ENCODE measurements at regions not wholly inside any gene's neighbourhood (a gene's known extent, or its start where the extent isn't known, plus 50 kb on each side); places are given as distances from the start of the nearest gene placed in this dataset.
A peak's percentile ranks its signal among the peaks of the same experiment; 100 is the strongest.
"Not testable (repeated sequence)": the region's sequence is repeated elsewhere in the genome, so short reads cannot be mapped to it uniquely, and the experiment has no call there.

DNA sequence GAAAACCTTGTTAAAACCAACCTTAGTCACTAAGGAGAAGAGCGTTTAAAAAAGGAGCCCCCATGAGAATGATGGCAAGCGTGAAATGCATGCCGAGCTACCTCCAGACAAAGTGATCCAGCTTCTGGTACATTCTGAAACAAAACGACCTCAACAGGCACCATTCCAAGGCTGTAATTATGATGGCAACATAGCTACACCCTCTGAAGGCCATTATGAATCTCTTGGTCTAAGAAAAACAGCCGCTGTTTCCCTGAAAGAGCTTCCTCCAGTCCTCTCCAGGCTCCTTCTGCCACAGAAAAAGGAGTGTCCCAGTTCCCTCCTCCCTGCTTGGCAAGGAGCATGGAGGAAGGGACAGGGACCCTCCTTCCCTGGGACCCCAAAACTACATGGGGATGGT is 50.0 kb upstream of the ABLIM1 start:
- DNase-seq = no peak

DNA sequence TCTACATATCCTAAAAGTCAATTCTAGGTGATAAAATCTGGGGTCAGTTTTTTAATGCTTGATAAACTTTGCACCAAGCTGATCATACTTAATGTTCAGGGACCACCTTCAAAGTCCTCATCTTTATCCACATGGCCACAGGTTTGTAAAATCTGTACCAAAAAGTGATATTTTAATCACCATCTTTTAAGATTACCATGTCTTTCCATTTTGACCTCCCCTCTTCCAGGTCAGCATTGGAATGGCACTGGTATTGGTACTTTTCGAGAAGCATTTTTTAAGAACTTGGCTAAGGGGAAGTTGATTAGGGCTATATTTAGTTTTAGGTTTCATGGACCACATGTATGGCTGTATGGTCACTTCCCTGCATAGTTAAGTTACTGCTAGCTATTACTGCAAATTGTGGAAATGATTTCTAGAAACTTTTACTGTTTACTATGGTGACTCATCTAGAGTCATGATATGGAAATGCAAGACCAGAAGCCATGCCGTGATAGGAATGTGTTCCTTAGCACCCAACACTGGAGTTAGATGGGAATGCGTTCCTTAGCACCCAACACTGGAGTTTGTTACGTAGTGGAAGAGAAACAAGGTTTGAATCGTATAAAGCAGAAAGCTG is 50.8 kb upstream of the ABLIM1 start:
- DNase-seq = no peak

DNA sequence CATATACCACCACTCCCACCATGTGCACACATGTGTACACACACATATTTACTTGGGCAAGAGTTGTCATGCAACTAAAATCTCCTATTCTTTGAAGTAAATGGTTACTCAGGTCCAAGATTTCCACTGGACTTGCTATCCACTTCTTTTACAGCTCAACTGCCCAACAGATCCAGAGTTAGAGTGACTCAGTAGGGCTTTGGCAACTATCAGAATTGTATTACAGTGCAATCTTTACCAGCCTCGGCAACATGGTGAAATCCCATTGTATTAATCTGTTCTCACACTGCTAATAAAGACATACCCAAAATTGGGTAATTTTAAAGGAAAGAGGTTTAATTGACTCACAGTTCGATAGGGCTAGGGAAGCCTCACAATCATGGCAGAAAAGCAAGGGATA is 51.9 kb upstream of the ABLIM1 start:
- no peak for DNase-seq

DNA sequence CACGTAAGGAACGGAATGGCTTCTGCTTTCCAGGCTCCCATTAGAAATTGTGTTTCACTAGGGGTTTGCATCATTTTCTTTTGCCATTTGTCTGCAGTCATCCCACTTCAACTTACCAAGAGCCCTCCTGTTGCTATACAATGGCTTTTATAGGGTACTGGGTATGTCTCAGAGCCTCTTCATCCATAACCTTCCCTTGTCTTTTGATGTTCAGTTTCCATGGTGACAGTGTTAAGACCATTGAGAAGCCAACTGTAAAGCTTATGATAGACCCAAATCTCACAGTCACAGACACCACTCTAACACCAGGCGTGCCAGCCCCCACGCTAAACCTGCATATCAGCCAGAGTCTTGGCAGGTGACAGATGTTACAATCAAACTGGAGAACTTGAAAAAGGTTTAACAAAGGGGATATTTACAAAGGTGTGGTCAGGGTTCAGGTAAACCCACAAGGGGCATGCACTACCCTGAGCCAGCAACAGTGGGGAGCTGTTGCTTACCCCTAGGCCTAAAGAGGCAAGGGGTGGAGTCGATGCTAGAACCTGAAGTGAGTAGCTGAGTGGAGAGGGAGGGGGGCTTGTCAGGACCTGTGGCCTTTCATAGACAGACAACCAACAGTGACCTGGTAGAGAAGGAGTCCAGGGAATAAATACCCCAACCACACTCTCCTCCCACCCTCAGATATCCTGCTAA is 53.2 kb upstream of the ABLIM1 start:
- DNase-seq = no peak

DNA sequence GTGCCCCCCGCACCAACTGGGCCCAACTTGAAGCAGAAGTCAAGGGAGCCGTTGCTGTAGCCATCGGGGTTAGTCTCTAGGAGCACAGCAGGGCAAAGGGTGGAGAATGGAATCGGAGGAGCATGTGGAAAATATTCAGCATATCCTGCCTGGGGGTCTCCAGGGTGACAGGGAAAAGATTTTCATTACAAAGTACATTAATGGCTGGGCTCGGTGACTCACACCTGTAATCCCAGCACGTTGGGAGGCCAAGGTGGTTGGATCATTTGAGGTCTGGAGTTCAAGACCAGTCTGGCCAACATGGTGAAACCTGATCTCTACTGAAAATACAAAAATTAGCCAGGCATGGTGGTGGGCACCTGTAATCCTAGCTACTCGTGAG is 53.8 kb upstream of the ABLIM1 start:
- no peak for DNase-seq

DNA sequence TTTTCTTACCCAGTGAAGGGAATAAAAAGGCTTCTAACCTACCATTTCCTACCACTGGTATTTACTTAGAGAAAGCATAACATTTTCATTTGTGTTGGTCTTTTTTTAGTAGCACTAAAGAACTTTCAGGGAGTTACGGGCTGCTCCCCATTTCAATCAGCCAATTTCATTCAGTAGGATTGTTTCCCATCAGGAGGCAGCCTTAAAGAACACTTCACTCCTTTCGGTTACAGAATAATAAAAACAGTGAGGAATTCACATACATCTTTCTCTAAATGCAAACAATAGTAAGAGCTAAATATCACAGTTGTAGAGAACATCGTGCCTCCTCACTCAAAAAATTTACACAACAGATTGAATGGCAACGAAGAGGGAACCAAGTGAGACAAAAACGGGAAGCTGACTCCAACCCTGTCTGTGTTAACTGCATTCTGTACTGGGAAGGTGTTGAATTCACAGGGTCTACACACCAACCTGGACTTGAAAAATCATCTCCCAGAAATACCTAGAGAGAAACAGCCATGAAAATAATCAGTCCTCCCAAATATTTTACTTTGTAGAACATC is 55.5 kb upstream of the ABLIM1 start:
- DNase-seq = no peak

DNA sequence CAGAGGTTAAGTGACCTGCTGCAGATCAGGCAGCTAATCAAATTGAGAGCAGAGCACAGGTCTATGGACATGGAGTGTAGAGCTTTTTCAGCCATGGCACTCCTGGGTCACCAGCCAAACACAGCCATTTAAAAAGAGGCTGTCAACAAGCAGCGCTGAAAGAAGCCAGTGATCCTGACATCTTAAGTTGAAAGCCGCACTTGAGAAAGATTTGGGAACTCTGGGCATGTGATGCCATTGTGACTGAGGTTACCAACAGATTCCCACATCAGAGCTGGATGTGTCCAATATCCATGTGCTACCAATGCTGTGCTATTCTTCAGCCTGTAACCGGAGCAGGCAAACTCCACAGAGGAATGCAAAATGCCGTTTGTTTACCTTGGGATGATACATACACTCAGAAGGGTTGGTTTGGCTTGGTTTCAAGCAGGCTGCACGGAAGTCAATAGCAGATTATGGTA is 56.2 kb upstream of the ABLIM1 start:
- DNase-seq = peak; percentile 4 to 55

DNA sequence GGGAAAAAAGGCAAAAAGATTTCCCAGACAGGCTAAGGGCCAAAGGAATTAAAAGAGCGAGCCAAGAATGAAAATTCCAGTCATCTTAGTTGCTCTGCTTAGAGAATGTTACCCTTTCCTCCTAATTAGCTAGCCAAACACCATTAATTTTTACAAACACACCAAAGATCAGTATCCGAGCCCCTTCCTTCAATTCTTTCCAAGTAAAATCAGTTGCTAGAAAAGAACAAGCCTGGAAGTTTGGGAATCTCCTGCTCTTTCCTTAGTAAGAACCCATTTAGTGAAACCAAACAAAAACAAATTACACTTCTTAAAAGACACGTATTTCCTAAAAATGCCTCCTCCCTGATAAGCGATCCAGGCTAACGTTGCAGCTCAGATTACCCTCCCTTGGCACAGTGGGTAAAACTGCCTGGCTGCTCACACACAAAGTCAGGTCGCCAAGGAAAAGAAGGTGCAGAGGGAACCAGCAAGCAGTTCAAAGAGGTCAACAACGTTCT is 57.1 kb upstream of the ABLIM1 start:
- DNase-seq = no peak

DNA sequence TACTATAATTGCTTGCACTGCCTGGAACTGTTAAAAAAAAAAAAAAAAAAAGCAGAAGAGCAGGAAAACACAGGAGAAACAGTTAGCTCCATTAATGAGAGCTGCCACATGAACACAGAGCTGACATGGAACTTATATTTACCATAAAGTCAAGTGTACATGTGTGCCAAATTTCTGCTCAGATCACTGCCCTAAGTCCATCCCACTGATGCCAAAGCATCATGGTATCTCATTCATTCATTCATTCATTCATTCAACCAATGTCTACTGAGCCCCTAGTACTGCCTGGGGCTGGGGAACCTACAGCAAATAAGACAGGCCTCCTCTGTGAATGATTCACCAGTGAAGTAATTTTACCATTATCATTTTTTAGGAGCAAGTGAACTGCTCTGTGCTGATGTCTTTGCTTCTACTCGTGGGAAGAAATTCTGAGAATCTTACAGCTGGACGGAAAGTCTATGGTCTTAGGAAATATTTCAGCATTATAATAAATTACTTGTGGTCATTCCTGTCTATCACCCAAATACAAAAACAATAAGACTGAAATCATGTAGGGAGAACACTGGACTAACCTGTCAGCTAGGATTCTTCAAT is 58.8 kb upstream of the ABLIM1 start:
- no peak for DNase-seq

DNA sequence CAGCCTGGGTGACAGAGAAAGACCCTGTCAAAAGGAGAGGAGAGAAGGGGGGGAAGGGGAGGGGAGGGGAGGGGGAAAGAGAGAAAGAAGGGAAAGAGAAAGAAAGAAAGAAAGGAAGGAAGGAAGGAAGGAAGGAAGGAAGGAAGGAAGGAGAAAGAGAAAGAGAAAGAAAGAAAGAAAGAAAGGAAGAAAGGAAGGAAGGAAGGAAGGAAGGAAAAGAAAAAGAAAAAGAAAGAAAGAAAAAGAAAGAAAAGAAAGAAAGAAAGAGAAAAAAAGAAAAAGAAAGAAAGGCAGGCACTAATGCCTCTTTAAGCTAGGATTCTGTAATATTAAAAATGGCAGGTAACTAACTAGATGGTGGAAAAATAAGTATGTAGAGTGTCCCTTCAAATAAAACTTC is 59.8 kb upstream of the ABLIM1 start:
- not testable (repeated sequence) for DNase-seq

DNA sequence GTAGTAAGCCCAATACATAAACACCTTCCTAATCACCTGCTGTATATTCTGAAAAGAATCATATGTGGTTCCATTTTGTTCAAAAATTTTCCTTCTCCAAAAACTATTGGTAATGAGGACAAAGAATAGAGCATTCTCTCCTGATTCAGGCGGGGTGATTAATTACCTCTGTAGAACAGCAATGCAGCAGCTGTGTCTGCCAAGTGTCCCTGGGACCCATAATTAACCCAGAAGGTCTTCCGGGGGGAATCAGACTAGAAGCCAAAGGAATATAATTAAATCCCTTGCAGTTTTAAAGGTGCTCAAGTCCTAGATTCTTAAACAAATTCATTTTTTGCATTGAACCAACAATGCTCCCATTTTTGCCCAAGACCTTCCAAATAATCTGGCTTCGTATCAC is 60.3 kb upstream of the ABLIM1 start:
- peak in 1 of 2 experiments; percentile 9 for DNase-seq

DNA sequence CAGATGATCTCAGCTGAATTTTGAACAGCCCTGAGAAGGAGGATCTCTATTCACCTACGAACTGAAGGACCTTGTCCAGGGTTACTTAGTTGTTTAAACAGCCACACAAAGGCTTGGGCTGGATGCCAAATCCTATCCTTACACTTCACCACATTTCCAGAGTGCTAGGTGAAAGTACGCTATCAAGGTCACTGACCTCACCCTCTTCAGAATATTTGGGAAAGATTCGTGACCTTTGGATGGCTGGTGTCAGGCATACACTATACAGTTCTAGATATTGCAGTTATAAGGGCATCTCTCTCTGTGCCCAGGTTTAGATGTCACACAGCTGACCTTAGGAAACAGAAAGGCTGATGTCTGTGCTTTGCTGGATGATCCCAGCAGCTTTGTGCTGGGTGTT is 61.2 kb upstream of the ABLIM1 start:
- DNase-seq = no peak

DNA sequence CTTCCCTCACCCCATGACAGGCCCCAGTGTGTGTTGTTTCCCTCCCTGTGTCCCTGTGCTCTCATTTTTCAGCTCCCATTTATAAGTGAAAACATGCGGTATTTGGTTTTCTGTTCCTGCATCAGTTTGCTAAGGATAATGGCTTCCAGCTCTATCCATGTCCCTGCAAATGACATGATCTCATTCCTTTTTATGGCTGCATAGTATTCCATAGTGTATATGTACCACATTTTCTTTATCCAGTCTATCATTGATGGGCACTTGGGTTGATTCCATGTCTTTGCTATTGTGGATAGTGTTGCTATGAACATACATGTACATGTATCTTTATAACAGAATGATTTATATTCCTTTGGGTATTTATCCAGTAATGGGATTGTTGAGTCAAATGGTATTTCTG is 61.9 kb upstream of the ABLIM1 start:
- not testable (repeated sequence) for DNase-seq

DNA sequence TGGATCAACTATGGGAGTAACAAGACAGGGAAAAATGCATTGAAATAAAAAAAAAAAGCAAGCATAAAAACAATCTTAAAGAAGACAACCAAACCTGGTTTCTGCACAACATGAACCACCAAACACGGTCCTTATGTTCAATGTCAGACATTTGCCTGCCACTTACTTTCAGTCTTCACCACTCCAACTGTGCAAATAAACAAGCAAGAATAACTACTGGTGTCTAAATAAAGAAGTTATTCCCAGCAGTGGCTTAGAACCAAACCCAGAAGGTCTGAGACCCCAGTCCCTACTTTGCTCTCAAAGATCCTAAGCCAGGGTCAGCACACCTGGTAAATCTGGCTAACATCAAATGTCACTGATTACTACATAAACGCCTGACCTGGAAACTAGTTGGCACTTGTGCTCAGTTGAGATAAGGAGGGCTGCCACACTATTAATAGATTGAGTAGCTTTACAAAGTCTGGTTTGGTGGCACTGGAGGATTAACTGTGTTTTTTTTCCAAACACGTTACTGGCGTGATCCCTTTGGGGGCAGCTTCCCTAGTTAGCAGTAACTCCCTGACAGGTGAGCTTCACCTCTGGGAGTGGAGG is 62.7 kb upstream of the ABLIM1 start:
- DNase-seq = no peak

DNA sequence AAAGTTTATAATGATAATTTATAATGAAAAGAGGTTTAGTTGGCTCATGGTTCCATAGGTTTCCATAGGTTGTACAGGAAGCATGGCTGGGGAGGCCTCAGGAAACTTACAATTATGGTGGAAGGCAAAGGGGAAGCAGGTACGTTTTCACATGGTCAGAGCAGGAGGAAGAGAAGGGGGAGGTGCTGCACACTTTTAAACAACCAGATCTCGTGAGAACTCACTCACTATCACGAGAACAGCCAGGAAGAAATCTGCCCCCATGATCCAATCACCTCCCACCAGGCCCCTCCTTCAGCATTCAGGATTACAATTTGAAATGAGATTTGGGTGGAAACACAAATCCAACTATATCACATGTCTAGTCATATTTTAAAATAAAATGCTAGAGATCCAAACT is 64.1 kb upstream of the ABLIM1 start:
- not testable (repeated sequence) for DNase-seq

DNA sequence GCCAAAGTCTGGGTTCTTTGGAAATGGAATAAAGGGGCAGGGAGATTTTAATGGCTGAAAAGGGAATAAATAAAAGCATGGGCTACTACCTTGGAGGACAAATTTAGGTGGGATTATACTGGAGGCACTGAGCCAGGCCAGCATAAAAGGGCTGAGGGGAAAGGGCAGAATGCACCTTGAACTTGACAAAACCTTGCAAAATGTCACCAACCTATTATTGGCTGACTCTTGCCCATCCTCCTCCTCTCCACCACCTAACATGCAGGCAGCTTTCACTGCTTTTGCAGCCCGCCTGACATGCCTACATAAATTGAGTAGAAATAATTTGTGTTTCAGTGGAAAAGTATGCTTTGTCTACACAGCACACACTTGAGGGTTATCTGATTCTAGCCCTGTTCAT is 65.3 kb upstream of the ABLIM1 start:
- DNase-seq = no peak

DNA sequence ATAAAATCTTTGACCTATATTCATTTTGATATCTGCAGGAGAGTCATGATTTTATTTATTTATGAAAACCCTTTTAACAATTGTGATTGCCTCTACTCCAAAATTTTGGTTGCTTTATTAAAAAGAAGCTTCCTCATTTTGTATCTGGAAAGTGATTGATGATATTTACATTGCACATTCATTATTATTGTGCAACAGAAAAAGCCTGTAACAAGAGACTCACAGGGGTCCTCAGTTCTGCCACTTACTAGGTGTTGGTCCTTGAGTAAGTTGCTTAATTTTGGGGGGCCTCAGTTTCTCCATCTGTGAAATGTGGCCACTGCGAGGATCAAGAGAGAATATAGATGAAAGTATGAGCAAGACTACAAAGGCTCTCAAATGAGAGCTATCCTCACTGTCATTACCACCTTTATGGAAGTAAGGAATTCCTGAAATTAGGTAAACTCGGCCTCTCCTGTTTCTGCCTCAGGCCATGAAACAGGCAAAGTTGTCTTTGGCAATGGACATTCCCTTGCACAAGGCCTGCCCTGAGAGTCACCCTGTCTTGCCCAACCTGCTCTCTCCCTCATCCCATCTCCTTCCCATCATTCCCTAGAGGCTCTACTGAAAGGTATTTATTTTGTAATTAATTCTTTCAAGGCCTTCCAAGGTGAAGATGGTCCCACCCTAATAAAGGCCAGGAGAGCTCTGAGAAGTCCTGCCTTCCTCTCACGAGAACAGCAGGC is 66.1 kb upstream of the ABLIM1 start:
- DNase-seq = no peak

DNA sequence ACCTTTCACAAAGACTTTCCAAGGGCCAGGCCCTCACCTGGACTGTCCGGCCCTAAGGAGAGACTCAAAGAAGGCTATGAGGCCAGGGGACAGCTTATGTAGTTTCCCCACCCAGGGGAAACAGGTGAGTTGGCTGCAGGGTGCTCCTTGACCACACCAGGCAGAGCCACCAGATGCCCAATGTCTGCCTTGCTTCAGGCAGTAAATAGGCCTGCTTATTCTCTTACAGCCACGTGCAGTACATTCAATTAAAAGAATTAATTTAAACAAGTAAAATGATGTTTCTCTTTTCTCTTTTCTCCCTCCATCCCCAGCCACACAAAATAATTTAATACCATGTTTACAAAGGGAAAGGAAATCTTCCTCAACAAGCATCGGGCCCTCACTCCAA is 66.6 kb upstream of the ABLIM1 start:
- no peak for DNase-seq

DNA sequence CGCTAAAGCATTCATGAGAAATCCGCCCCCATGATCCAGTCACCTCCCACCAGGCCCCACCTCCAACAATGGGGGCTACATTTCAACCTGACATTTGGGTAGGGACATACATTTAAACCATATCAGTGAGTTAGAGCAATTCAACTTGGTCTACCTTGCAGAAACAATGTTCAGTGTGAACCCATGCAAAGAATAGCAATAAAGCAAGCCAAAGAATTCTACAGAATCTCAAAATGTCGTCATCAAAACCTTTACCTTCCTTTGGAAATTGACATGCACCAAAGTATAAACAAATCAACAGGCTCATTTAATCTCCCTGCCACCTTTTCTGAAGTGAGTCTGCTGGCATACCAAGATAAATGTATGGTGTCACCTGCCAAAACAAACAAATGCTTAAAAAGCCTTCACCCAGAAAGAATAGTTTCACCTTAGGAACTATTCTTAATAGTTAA is 68.8 kb upstream of the ABLIM1 start:
- DNase-seq = no peak

DNA sequence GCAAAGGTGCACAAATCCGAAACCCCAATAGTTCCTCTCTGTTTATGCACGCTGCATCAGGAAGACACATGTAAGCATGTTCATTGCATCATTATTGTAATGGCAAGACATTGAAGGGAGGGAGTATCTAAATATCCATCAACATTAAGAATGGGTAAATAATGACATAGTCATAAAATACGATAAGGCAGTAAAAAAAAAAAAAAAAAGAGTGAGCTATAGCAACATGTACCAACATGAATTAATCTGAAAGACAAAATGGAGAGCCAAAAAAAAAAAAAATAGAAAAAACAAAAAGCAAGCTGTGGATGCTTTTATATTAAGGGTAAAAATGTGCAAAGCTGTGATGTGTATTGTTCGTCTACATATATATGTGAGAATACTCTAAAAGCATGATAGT is 70.2 kb upstream of the ABLIM1 start:
- no peak for DNase-seq

DNA sequence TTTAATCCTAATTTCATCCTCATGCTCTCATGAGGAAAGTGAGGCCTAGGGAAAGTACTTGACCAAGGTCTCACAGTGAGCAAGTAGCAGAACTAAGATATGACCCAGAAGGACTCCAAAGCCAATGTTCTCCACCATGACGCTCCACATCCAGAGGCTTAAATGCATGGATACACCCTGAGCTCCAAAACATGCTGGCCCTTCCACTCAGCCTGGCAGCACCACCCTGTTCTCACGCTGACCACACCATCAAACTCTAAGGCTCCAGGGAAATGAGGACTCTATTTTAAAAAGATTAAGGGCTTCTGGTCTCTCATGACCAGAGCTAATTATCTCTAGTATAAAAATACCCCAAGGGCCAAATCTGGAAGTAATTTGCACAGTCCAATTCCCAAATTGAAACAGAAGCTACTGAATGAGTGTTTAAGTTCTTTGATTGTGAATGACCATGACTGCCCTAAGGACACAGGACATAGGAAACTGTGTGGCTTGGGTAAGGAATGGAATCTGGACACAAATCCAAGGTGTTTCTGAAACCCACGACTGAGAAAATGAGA is 71.1 kb upstream of the ABLIM1 start:
- DNase-seq = no peak

DNA sequence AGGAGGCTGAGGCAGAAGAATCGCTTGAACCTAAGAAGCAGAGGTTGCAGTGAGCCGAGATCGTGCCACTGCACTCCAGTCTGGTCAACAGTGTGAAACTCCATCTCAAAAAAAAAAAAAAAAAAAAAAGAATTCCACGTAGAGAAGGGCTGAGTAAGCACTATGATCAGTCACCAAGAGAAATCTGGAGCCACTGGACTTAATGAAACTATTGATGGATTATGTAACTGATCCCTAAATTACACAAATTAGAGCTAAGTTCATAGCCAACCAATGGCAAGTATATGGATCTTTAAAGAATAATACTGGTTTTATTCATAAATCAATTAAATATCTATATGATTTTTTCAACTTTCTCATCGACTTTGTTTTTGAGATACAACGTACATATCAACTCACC is 72.2 kb upstream of the ABLIM1 start:
- no peak for DNase-seq

DNA sequence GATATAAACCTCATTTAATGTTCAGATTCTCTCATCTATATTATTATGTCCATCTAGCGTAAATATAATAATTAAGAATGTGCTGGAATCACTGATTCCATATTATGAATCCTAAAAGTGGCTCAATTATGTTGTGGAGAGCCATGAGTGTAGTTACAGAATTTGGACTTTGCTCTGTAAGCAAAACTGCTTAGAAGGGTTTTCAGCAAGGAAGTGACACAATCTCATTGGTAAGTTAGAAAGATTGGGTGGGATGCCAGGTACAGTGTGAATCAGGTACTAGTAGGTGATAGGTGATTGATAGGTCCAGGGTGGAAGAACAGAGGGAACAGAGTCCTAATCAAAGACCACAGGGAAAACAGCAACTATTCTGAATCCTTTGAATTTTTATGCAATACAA is 74.9 kb upstream of the ABLIM1 start:
- no peak for DNase-seq
